ENCODE measurements at regions not wholly inside any gene's neighbourhood (a gene's known extent, or its start where the extent isn't known, plus 50 kb on each side); places are given as distances from the start of the nearest gene placed in this dataset.

GRCh38 chr11:11220786-11221185 is 132.3 kb downstream of the CSNK2A3 start:
- no peak overlapping the region for H3K4me3 ChIP-seq (ENCODE audit: extremely low read depth, insufficient read depth, low read length, poor library complexity, severe bottlenecking)
- H3K4me1 ChIP-seq (ENCODE audit: control insufficient read depth, insufficient read depth, low read length, poor library complexity, severe bottlenecking): no peaks in the 10 kb centered on the region
- no peaks in the 10 kb centered on the region for H3K9me3 ChIP-seq (ENCODE audit: control insufficient read depth, low read length)
- H3K27ac ChIP-seq (ENCODE audit: low read depth, low read length, severe bottlenecking): no peak overlapping the region
- WGBS, 2 experiments (ENCODE audit: insufficient coverage in 2 of 2): 85 to 86% methylated on average over 4 to 8 of the region's 9 CpGs
- no peaks in the 10 kb centered on the region for H3K36me3 ChIP-seq (ENCODE audit: control insufficient read depth, insufficient read depth, low read length)

GRCh38 chr11:11218629-11218986 is 134.4 kb downstream of the CSNK2A3 start:
- no peaks in the 10 kb centered on the region for H3K36me3 ChIP-seq (ENCODE audit: control insufficient read depth, insufficient read depth, low read length)
- WGBS, 2 experiments (ENCODE audit: insufficient coverage in 2 of 2): 87 to 96% methylated on average over 3 of the region's 3 CpGs
- H3K4me1 ChIP-seq (ENCODE audit: control insufficient read depth, insufficient read depth, low read length, poor library complexity, severe bottlenecking): no peaks in the 10 kb centered on the region
- H3K27ac ChIP-seq (ENCODE audit: low read depth, low read length, severe bottlenecking): no peak overlapping the region
- H3K9me3 ChIP-seq (ENCODE audit: control insufficient read depth, low read length): no peaks in the 10 kb centered on the region
- H3K4me3 ChIP-seq (ENCODE audit: extremely low read depth, insufficient read depth, low read length, poor library complexity, severe bottlenecking): no peak overlapping the region

- no peaks in the 10 kb centered on the region for H3K9me3 ChIP-seq (ENCODE audit: control insufficient read depth, low read length)
- no peaks in the 10 kb centered on the region for H3K36me3 ChIP-seq (ENCODE audit: control insufficient read depth, insufficient read depth, low read length)
- 90 to 98% methylated on average over 4 of the region's 5 CpGs for WGBS, 2 experiments (ENCODE audit: insufficient coverage in 2 of 2)
- H3K4me1 ChIP-seq (ENCODE audit: control insufficient read depth, insufficient read depth, low read length, poor library complexity, severe bottlenecking): no peaks in the 10 kb centered on the region
- H3K27ac ChIP-seq (ENCODE audit: low read depth, low read length, severe bottlenecking): no peak overlapping the region
- H3K4me3 ChIP-seq (ENCODE audit: extremely low read depth, insufficient read depth, low read length, poor library complexity, severe bottlenecking): no peak overlapping the region
Observed at GRCh38 chr11:11217929-11218628, 135.0 kb downstream of the CSNK2A3 start.

GRCh38 chr11:11217289-11217928 is 135.6 kb downstream of the CSNK2A3 start:
- no peaks in the 10 kb centered on the region for H3K9me3 ChIP-seq (ENCODE audit: control insufficient read depth, low read length)
- no peaks in the 10 kb centered on the region for H3K4me1 ChIP-seq (ENCODE audit: control insufficient read depth, insufficient read depth, low read length, poor library complexity, severe bottlenecking)
- H3K36me3 ChIP-seq (ENCODE audit: control insufficient read depth, insufficient read depth, low read length): no peaks in the 10 kb centered on the region
- whole genome bisulfite sequencing, 2 experiments (ENCODE audit: insufficient coverage in 2 of 2): 91 to 95% methylated on average over 6 to 8 of the region's 9 CpGs
- no peak overlapping the region for H3K4me3 ChIP-seq (ENCODE audit: extremely low read depth, insufficient read depth, low read length, poor library complexity, severe bottlenecking)
- H3K27ac ChIP-seq (ENCODE audit: low read depth, low read length, severe bottlenecking): no peak overlapping the region

- H3K27ac ChIP-seq (ENCODE audit: low read depth, low read length, severe bottlenecking): no peak overlapping the region
- 82 to 84% methylated on average over 3 of the region's 3 CpGs for WGBS, 2 experiments (ENCODE audit: insufficient coverage in 2 of 2)
- H3K4me3 ChIP-seq (ENCODE audit: extremely low read depth, insufficient read depth, low read length, poor library complexity, severe bottlenecking): no peak overlapping the region
- H3K4me1 ChIP-seq (ENCODE audit: control insufficient read depth, insufficient read depth, low read length, poor library complexity, severe bottlenecking): no peaks in the 10 kb centered on the region
- H3K36me3 ChIP-seq (ENCODE audit: control insufficient read depth, insufficient read depth, low read length): no peaks in the 10 kb centered on the region
- no peaks in the 10 kb centered on the region for H3K9me3 ChIP-seq (ENCODE audit: control insufficient read depth, low read length)
Observed at GRCh38 chr11:11215944-11216343, 137.1 kb downstream of the CSNK2A3 start.

GRCh38 chr11:11215058-11215815 is 137.8 kb downstream of the CSNK2A3 start:
- H3K9me3 ChIP-seq (ENCODE audit: control insufficient read depth, low read length): no peaks in the 10 kb centered on the region
- no peaks in the 10 kb centered on the region for H3K4me1 ChIP-seq (ENCODE audit: control insufficient read depth, insufficient read depth, low read length, poor library complexity, severe bottlenecking)
- 89 to 99% methylated on average over 4 of the region's 5 CpGs for WGBS, 2 experiments (ENCODE audit: insufficient coverage in 2 of 2)
- no peak overlapping the region for H3K4me3 ChIP-seq (ENCODE audit: extremely low read depth, insufficient read depth, low read length, poor library complexity, severe bottlenecking)
- no peaks in the 10 kb centered on the region for H3K36me3 ChIP-seq (ENCODE audit: control insufficient read depth, insufficient read depth, low read length)
- H3K27ac ChIP-seq (ENCODE audit: low read depth, low read length, severe bottlenecking): no peak overlapping the region

GRCh38 chr11:11213117-11213516 is 139.9 kb downstream of the CSNK2A3 start:
- no peak overlapping the region for H3K27ac ChIP-seq (ENCODE audit: low read depth, low read length, severe bottlenecking)
- no peaks in the 10 kb centered on the region for H3K9me3 ChIP-seq (ENCODE audit: control insufficient read depth, low read length)
- no peaks in the 10 kb centered on the region for H3K4me1 ChIP-seq (ENCODE audit: control insufficient read depth, insufficient read depth, low read length, poor library complexity, severe bottlenecking)
- H3K4me3 ChIP-seq (ENCODE audit: extremely low read depth, insufficient read depth, low read length, poor library complexity, severe bottlenecking): no peak overlapping the region
- no peaks in the 10 kb centered on the region for H3K36me3 ChIP-seq (ENCODE audit: control insufficient read depth, insufficient read depth, low read length)
- 87 to 89% methylated on average over 3 to 4 of the region's 4 CpGs for WGBS, 2 experiments (ENCODE audit: insufficient coverage in 2 of 2)

- H3K36me3 ChIP-seq (ENCODE audit: control insufficient read depth, insufficient read depth, low read length): no peaks in the 10 kb centered on the region
- H3K4me3 ChIP-seq (ENCODE audit: extremely low read depth, insufficient read depth, low read length, poor library complexity, severe bottlenecking): no peak overlapping the region
- H3K27ac ChIP-seq (ENCODE audit: low read depth, low read length, severe bottlenecking): no peak overlapping the region
Observed at GRCh38 chr11:11211888-11212287, 141.2 kb downstream of the CSNK2A3 start.

GRCh38 chr11:11211186-11211585 is 141.9 kb downstream of the CSNK2A3 start:
- WGBS, 2 experiments (ENCODE audit: insufficient coverage in 2 of 2): 95 to 96% methylated on average over 5 to 7 of the region's 7 CpGs
- no peak overlapping the region for H3K4me3 ChIP-seq (ENCODE audit: extremely low read depth, insufficient read depth, low read length, poor library complexity, severe bottlenecking)
- no peaks in the 10 kb centered on the region for H3K9me3 ChIP-seq (ENCODE audit: control insufficient read depth, low read length)
- H3K4me1 ChIP-seq (ENCODE audit: control insufficient read depth, insufficient read depth, low read length, poor library complexity, severe bottlenecking): no peaks in the 10 kb centered on the region
- no peaks in the 10 kb centered on the region for H3K36me3 ChIP-seq (ENCODE audit: control insufficient read depth, insufficient read depth, low read length)
- H3K27ac ChIP-seq (ENCODE audit: low read depth, low read length, severe bottlenecking): no peak overlapping the region

More at GRCh38 chr11:11211888-11212287, 141.2 kb downstream of the CSNK2A3 start:
- no peaks in the 10 kb centered on the region for H3K9me3 ChIP-seq (ENCODE audit: control insufficient read depth, low read length)
- no peaks in the 10 kb centered on the region for H3K4me1 ChIP-seq (ENCODE audit: control insufficient read depth, insufficient read depth, low read length, poor library complexity, severe bottlenecking)

GRCh38 chr11:11210446-11210845 is 142.6 kb downstream of the CSNK2A3 start:
- Histone ChIP-seq H3K9me3 (ENCODE audit: control insufficient read depth, low read length) (no peaks in the 10 kb centered on the region), H3K4me1 (ENCODE audit: control insufficient read depth, insufficient read depth, low read length, poor library complexity, severe bottlenecking) (no peaks in the 10 kb centered on the region), H3K27ac (ENCODE audit: low read depth, low read length, severe bottlenecking) (no peak overlapping the region), H3K4me3 (ENCODE audit: extremely low read depth, insufficient read depth, low read length, poor library complexity, severe bottlenecking) (no peak overlapping the region), H3K36me3 (ENCODE audit: control insufficient read depth, insufficient read depth, low read length) (no peaks in the 10 kb centered on the region)
- WGBS, 2 experiments (ENCODE audit: insufficient coverage in 2 of 2): 92% methylated on average over 2 of the region's 3 CpGs; no CpG with 5 or more reads in 1 of the 2 experiments

- H3K9me3 ChIP-seq (ENCODE audit: control insufficient read depth, low read length): no peaks in the 10 kb centered on the region
- H3K4me1 ChIP-seq (ENCODE audit: control insufficient read depth, insufficient read depth, low read length, poor library complexity, severe bottlenecking): no peaks in the 10 kb centered on the region
- 100% methylated on average over 1 of the region's 2 CpGs; no CpG with 5 or more reads in 1 of the 2 experiments for WGBS, 2 experiments (ENCODE audit: insufficient coverage in 2 of 2)
- no peaks in the 10 kb centered on the region for H3K36me3 ChIP-seq (ENCODE audit: control insufficient read depth, insufficient read depth, low read length)
- H3K4me3 ChIP-seq (ENCODE audit: extremely low read depth, insufficient read depth, low read length, poor library complexity, severe bottlenecking): no peak overlapping the region
- no peak overlapping the region for H3K27ac ChIP-seq (ENCODE audit: low read depth, low read length, severe bottlenecking)
Observed at GRCh38 chr11:11209967-11210366, 143.1 kb downstream of the CSNK2A3 start.
